Progenitor cell of endocrine pancreas (in vitro differentiated cells): ENCODE measurements at regions not wholly inside any gene's neighbourhood (a gene's known extent, or its start where the extent isn't known, plus 50 kb on each side); places are given as distances from the start of the nearest gene placed in this dataset.
"Not testable (repeated sequence)": the region's sequence is repeated elsewhere in the genome, so short reads cannot be mapped to it uniquely, and the experiment has no call there.

Experiments used
- DNase-seq: peaks from one replicate; pipeline ENCODE4 v3.0.0; 2021; ENCODE audit warnings: low spot score; ENCODE audit not compliant: unreplicated experiment
- H3K27ac Mint-ChIP-seq: 2 replicates; pipeline ENCODE4 v1.8.0; 2021; ENCODE audit warnings: mild to moderate bottlenecking, moderate library complexity, mixed read lengths
- H3K27me3 Mint-ChIP-seq: 2 replicates; pipeline ENCODE4 v1.8.0; 2021; ENCODE audit warnings: mixed read lengths
- H3K36me3 Mint-ChIP-seq: 2 replicates; pipeline ENCODE4 v1.8.0; 2022; ENCODE audit warnings: mixed read lengths; ENCODE audit not compliant: insufficient read depth
- H3K4me1 Mint-ChIP-seq: 2 replicates; pipeline ENCODE4 v1.8.0; 2021; ENCODE audit warnings: low read depth, mixed read lengths
- H3K4me3 Mint-ChIP-seq: 2 replicates; pipeline ENCODE4 v1.8.0; 2021; ENCODE audit warnings: low read depth, mild to moderate bottlenecking, moderate library complexity, mixed read lengths
- H3K9me3 Mint-ChIP-seq: 2 replicates; pipeline ENCODE4 v1.8.0; 2021; ENCODE audit warnings: low read depth, mixed read lengths
- TF ChIP-seq, protein P1 (sequence below): fragments of 200-600 bp; sonication (generic); IDR thresholded peaks from one replicate; pipeline ENCODE4 v1.5.0; 2021; ENCODE audit warnings: antibody characterized with exemption, mild to moderate bottlenecking; ENCODE audit not compliant: unreplicated experiment

DNA sequence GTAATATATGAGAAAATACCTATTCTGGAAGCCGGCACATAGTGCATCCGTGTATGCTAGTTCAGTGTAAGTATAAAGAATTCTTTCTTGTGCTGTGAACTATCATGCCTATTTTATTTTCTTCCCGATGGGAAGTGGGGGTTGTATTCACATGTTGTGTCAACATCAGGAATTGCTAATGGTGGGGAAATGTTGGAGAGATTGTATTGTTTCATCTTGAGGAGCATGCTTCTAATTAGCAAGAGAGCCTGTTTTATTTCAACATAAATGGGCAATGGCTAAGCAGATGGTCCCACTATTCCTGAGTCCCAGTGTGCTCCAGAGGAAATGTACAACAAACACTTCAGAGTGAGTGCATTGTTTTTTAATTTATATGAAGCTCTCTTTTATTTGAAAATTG lies 485.2 kb downstream of the PLPP3 start:
- TF ChIP-seq, protein P1, sequence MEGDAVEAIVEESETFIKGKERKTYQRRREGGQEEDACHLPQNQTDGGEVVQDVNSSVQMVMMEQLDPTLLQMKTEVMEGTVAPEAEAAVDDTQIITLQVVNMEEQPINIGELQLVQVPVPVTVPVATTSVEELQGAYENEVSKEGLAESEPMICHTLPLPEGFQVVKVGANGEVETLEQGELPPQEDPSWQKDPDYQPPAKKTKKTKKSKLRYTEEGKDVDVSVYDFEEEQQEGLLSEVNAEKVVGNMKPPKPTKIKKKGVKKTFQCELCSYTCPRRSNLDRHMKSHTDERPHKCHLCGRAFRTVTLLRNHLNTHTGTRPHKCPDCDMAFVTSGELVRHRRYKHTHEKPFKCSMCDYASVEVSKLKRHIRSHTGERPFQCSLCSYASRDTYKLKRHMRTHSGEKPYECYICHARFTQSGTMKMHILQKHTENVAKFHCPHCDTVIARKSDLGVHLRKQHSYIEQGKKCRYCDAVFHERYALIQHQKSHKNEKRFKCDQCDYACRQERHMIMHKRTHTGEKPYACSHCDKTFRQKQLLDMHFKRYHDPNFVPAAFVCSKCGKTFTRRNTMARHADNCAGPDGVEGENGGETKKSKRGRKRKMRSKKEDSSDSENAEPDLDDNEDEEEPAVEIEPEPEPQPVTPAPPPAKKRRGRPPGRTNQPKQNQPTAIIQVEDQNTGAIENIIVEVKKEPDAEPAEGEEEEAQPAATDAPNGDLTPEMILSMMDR, result no peak
- Mint-ChIP-seq H3K9me3 (no peaks in the 10 kb centered on the region), H3K4me1 (peaks cover 8% of the 10 kb centered on the region), H3K36me3 (no peaks in the 10 kb centered on the region), H3K27ac (no peak overlapping the region), H3K27me3 (peaks cover 5% of the 10 kb centered on the region), H3K4me3 (no peak overlapping the region)
- no peak for DNase-seq

DNA sequence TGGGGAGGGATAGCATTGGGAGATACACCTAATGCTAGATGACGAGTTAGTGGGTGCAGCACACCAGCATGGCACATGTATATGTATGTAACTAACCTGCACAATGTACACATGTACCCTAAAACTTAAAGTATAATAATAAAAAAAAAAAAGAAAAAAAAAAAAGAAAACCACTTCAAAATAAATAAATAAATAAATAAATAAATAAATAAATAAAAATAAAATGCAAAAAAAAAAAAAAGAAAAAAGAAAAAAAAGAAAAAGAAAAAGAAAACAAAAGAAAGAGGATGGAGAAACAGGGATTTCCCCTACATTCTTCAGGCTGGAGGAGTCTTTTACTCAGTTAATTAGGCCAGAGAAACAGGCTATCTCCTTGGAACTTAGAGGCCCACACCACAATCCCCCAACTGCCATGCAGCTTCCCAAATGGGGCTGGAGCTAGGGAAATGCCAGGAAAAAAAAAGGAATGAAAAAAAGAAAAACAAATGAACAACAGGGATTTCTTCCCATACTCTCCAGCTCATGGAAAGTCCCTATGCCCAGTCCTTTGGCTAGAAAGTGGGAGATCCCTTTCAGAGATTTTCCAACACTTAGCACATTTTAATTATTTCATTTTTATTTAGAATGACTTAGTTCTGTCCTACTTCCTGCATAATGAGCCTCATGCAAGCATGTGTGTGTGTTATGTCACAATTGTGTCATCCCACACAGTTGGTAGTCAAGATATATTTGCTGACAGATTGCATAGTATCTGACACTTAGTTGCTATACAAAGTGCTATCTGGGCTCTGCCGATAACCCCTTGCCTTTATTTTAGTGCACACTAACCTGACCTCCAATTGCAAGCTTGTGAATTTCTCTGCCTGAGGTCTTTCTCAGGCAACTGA lies 486.4 kb downstream of the PLPP3 start:
- peaks cover 8% of the 10 kb centered on the region for H3K4me1 Mint-ChIP-seq
- H3K4me3 Mint-ChIP-seq, result no peak overlapping the region
- no peak for DNase-seq
- peaks cover 8% of the 10 kb centered on the region for H3K9me3 Mint-ChIP-seq
- no peaks in the 10 kb centered on the region for H3K36me3 Mint-ChIP-seq
- H3K27ac Mint-ChIP-seq, result no peak overlapping the region
- peaks cover 5% of the 10 kb centered on the region for H3K27me3 Mint-ChIP-seq
- TF ChIP-seq, protein P1, result no peak

DNA sequence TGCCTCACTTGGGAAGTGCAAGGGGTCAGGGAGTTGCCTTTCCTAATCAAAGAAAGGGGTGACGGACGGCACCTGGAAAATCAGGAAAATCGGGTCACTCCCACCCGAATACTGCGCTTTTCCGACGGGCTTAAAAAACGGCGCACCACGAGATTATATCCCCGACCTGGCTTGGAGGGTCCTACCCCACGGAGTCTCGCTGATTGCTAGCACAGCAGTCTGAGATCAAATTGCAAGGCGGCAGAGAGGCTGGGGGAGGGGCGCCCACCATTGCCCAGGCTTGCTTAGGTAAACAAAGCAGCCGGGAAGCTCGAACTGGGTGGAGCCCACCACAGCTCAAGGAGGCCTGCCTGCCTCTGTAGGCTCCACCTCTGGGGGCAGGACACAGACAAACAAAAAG lies 489.5 kb downstream of the PLPP3 start:
- DNase-seq, H3K4me3 Mint-ChIP-seq, H3K36me3 Mint-ChIP-seq, H3K4me1 Mint-ChIP-seq, H3K27me3 Mint-ChIP-seq, H3K27ac Mint-ChIP-seq: not testable (repeated sequence)
- H3K9me3 Mint-ChIP-seq, result peaks cover 12% of the 10 kb centered on the region

DNA sequence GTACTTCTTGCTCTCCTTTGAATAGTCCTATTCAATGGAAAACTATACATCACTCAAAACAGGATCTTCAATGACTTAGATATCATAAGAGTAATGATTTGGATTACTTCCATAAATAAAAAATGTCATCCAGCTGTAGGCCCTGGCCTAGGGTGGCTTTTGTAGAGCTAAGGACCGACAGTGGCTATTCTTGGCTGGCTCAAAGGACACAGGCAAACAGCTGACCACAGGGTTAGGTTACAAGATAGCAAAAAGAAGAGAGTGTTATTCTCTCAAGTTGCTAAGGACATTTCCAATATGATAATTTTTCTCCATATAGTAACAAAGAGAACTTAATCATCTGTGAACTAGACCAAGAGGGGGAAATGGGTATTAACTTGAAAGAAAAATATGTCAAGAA lies 495.1 kb downstream of the PLPP3 start:
- Mint-ChIP-seq H3K4me1 (no peaks in the 10 kb centered on the region), H3K27ac (no peak overlapping the region), H3K9me3 (peaks cover 12% of the 10 kb centered on the region), H3K27me3 (peaks cover 10% of the 10 kb centered on the region), H3K36me3 (no peaks in the 10 kb centered on the region), H3K4me3 (no peak overlapping the region)
- TF ChIP-seq, protein P1, result no peak
- DNase-seq, result no peak

DNA sequence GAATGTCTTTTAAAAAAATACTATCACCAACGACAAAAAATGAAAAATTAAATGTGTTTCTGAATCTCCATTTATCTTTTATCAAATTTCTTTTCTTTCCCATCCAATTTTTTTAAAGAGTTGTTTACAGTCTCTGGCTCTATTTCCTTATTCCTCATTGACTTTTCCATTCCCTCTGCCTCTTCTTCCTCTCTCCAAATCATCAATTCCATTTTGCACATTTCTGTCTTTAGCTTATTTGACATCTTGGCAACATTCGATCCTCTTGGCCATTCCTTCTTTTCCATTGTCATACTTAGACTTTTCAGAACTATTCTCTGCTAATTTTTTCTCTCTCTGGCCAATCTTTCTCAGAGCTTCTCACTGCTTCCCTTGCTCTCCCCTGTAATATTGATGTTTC lies 497.6 kb downstream of the PLPP3 start:
- Mint-ChIP-seq H3K27me3 (peaks cover 10% of the 10 kb centered on the region), H3K27ac (no peak overlapping the region), H3K4me3 (no peak overlapping the region), H3K36me3 (no peaks in the 10 kb centered on the region), H3K9me3 (no peaks in the 10 kb centered on the region), H3K4me1 (no peaks in the 10 kb centered on the region)
- TF ChIP-seq, protein P1, result no peak
- no peak for DNase-seq

DNA sequence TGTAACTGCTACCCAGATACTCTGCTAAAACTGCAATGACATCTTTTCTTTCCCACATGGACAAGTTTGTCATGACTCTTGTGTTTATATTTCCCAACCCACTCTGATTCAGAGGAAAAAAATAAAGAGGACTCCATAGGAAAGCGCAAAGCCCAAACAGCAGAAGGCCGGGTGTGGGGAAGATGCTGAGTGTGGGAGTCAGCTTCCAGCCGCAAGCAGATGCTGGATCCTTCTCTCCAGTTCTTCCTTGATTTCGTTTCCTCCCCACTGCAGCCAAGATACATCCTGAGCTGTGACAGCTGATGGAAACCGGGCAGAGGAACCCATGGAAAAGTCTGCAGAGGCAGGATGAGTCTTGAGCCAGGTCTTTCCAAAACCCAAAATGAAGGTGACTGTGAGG lies 498.2 kb downstream of the PLPP3 start:
- TF ChIP-seq, protein P1, result no peak
- H3K27ac Mint-ChIP-seq, result no peak overlapping the region
- DNase-seq, result no peak
- H3K4me1 Mint-ChIP-seq, result no peaks in the 10 kb centered on the region
- H3K9me3 Mint-ChIP-seq, result peaks cover 3% of the 10 kb centered on the region
- H3K27me3 Mint-ChIP-seq, result peaks cover 10% of the 10 kb centered on the region
- no peak overlapping the region for H3K4me3 Mint-ChIP-seq
- H3K36me3 Mint-ChIP-seq, result no peaks in the 10 kb centered on the region
